Calu3 (cell line): ENCODE measurements at regions not wholly inside any gene's neighbourhood (a gene's known extent, or its start where the extent isn't known, plus 50 kb on each side); places are given as distances from the start of the nearest gene placed in this dataset.
A peak's percentile ranks its signal among the peaks of the same experiment; 100 is the strongest.

Experiments used
- BruUV-seq: library from RNA; stranded (reverse); fragments of 400-500 nt; replicated peaks from 2 replicates; lab custom pipeline; 2021; lab: Mats Ljungman, UMichigan
- CTCF ChIA-PET: fragments of 300-600 bp; sonication (Branson Sonifier 250); formaldehyde crosslinking; loops from one replicate; lab custom pipeline; 2022; ENCODE audit warnings: antibody characterized with exemption; lab: Charles Lee
- DNase-seq: peaks from one replicate; pipeline ENCODE4 v3.0.0; 2022
- H3K27ac Mint-ChIP-seq: one replicate; pipeline ENCODE4 v1.8.0; 2022; ENCODE audit warnings: mixed read lengths; ENCODE audit not compliant: unreplicated experiment
- H3K27me3 Mint-ChIP-seq: one replicate; pipeline ENCODE4 v1.8.0; 2022; ENCODE audit warnings: mixed read lengths; ENCODE audit not compliant: unreplicated experiment
- H3K36me3 Mint-ChIP-seq: one replicate; pipeline ENCODE4 v1.8.0; 2022; ENCODE audit warnings: mild to moderate bottlenecking, moderate library complexity, mixed read lengths; ENCODE audit not compliant: insufficient read depth, unreplicated experiment
- H3K4me1 Mint-ChIP-seq: one replicate; pipeline ENCODE4 v1.8.0; 2022; ENCODE audit warnings: mild to moderate bottlenecking, low read depth, mixed read lengths; ENCODE audit not compliant: unreplicated experiment
- H3K4me3 Mint-ChIP-seq: one replicate; pipeline ENCODE4 v1.8.0; 2022; ENCODE audit warnings: mild to moderate bottlenecking, low read depth, moderate library complexity, mixed read lengths; ENCODE audit not compliant: unreplicated experiment
- H3K9me3 Mint-ChIP-seq: one replicate; pipeline ENCODE4 v1.8.0; 2022; ENCODE audit warnings: low read depth, mixed read lengths; ENCODE audit not compliant: unreplicated experiment
- CTCF ChIP-seq: fragments of 200-600 bp; IDR thresholded peaks from one replicate; pipeline ENCODE4 v1.8.0; 2022; ENCODE audit warnings: antibody characterized with exemption; ENCODE audit not compliant: unreplicated experiment
- intact Hi-C: fragments of 100-400 bp; cut with micrococcal nuclease; formaldehyde crosslinking; loops from one replicate; pipeline ENCODE4 v1.10.0; 2022; ENCODE audit not compliant: unreplicated experiment

GRCh38 chr7:16223963-16224707 is 197.2 kb downstream of the CRPPA start:
- CTCF ChIA-PET, result no interaction called here
- no peak overlapping the region for H3K4me3 Mint-ChIP-seq
- no peak for TF ChIP-seq CTCF
- no peaks in the 10 kb centered on the region for H3K4me1 Mint-ChIP-seq
- DNase-seq, result no peak
- peaks cover 3% of the 10 kb centered on the region for H3K9me3 Mint-ChIP-seq
- no peaks in the 10 kb centered on the region for H3K36me3 Mint-ChIP-seq
- no TSS peak for BruUV-seq
- intact Hi-C loops, result no loop called here
- H3K27me3 Mint-ChIP-seq, result no peaks in the 10 kb centered on the region
- H3K27ac Mint-ChIP-seq, result no peak overlapping the region

GRCh38 chr7:16212610-16213009 is 208.7 kb downstream of the CRPPA start:
- DNase-seq, result no peak
- BruUV-seq, result no TSS peak
- Mint-ChIP-seq H3K9me3 (no peaks in the 10 kb centered on the region), H3K27me3 (no peaks in the 10 kb centered on the region), H3K36me3 (no peaks in the 10 kb centered on the region), H3K4me1 (peaks cover 14% of the 10 kb centered on the region), H3K27ac (peak overlapping the region; percentile 44), H3K4me3 (peak overlapping the region; percentile 2)
- intact Hi-C loops, result loop anchor here (5.0 kb wide), 1 partner anchor 75 kb away; no protein-coding TSS in a partner anchor
- CTCF ChIA-PET, result interaction anchor here (1.3 kb wide), 1 partner anchor 352 kb away, joined by 4 read pairs; no protein-coding TSS in a partner anchor
- TF ChIP-seq CTCF, result no peak

- intact Hi-C loops, result loop anchor here (5.0 kb wide), 1 partner anchor 75 kb away; no protein-coding TSS in a partner anchor
- CTCF ChIA-PET, result interaction anchor here (1.3 kb wide), 1 partner anchor 353 kb away, joined by 4 read pairs; no protein-coding TSS in a partner anchor
These were observed 209.3 kb downstream of the CRPPA start for GRCh38 chr7:16212032-16212431.

GRCh38 chr7:16211402-16211925 is 209.9 kb downstream of the CRPPA start:
- H3K36me3 Mint-ChIP-seq, result no peaks in the 10 kb centered on the region
- BruUV-seq, result no TSS peak
- H3K9me3 Mint-ChIP-seq, result no peaks in the 10 kb centered on the region
- H3K4me3 Mint-ChIP-seq, result no peak overlapping the region
- no peak for DNase-seq
- intact Hi-C loops, result loop anchor here (5.0 kb wide), 1 partner anchor 74 kb away; no protein-coding TSS in a partner anchor
- H3K27me3 Mint-ChIP-seq, result no peaks in the 10 kb centered on the region
- H3K27ac Mint-ChIP-seq, result no peak overlapping the region
- CTCF ChIA-PET, result no interaction called here
- TF ChIP-seq CTCF, result no peak
- peaks cover 25% of the 10 kb centered on the region for H3K4me1 Mint-ChIP-seq

More at GRCh38 chr7:16212032-16212431, 209.3 kb downstream of the CRPPA start:
- H3K36me3 Mint-ChIP-seq, result no peaks in the 10 kb centered on the region
- H3K4me1 Mint-ChIP-seq, result peaks cover 20% of the 10 kb centered on the region
- H3K27me3 Mint-ChIP-seq, result no peaks in the 10 kb centered on the region
- H3K9me3 Mint-ChIP-seq, result no peaks in the 10 kb centered on the region
- peak overlapping the region; percentile 2 for H3K4me3 Mint-ChIP-seq
- peak overlapping the region; percentile 44 for H3K27ac Mint-ChIP-seq
- BruUV-seq, result no TSS peak
- no peak for DNase-seq
- no peak for TF ChIP-seq CTCF
